GM18499 (cell line): ENCODE measurements at regions not wholly inside any gene's neighbourhood (a gene's known extent, or its start where the extent isn't known, plus 50 kb on each side); places are given as distances from the start of the nearest gene placed in this dataset.

Experiments used
- ATAC-seq: cut with Tn5 transposase; IDR thresholded peaks from one replicate; pipeline ENCODE4 v1.9.1; 2021; ENCODE audit warnings: moderate number of reproducible peaks; ENCODE audit not compliant: insufficient read depth, unreplicated experiment

DNA sequence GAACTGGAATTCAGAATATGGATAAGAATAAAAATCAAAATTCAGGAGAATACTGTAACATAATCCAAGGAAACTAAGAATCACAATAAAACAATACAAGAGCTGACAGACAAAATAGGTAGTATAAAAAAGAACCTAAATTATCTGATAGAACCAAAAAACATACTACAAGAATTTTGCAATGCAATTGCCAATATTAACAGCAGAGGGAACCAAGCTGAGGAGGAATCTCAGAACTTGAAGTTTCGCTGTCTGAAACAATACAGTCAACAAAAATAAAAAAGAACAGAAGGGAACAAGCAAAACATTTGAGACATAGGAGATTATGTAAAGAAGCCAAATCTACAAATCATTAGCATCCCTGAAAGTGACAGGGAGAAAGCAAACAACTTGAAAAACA, 84.1 kb upstream of the GALNT13 start:
- ATAC-seq, result no peak

DNA sequence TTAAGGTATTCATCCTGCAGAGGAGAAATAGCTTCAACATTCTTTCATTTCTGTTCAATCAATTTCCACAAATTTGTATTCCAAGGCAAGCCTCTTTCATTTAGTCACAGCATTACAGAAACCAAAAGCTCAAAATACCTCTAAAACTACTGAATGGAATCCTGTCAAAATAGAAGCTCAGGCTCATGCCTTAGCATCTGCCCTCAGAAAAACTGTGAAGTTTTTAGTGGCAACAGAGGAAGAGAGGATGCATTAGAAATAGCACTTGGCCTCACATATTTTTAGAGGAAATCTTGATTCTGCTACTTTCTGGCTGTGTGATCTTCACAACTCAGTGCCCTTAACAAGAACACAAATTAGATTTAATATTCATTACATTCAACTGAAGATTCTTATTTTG, 69.1 kb upstream of the GALNT13 start:
- ATAC-seq, result no peak

GRCh38 chr2:153808679-153809078, 63.0 kb upstream of the GALNT13 start:
- ATAC-seq, result no peak

DNA sequence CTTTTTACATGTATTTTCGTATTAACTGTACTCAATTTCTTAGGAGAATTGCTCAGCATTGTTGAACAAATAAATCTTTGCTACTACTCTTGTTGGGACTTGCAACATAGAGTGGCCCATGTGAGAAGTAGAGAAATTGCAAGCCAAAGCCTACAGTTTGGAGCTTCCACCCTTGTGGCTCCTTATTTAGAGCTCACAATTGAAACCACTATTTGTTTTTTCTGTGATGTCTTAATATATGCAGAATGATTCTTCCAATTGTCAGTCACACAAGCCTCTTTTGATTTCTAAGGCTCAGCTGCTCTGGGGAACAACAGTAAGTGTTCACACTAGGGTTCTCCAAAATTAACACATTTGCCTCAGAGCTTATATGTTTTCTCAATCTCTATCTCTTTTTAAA, 60.2 kb upstream of the GALNT13 start:
- ATAC-seq, result no peak

- ATAC-seq, result no peak
Measured at GRCh38 chr2:153812632-153813031, 59.1 kb upstream of the GALNT13 start.

GRCh38 chr2:153818242-153818641, 53.5 kb upstream of the GALNT13 start:
- ATAC-seq, result no peak

DNA sequence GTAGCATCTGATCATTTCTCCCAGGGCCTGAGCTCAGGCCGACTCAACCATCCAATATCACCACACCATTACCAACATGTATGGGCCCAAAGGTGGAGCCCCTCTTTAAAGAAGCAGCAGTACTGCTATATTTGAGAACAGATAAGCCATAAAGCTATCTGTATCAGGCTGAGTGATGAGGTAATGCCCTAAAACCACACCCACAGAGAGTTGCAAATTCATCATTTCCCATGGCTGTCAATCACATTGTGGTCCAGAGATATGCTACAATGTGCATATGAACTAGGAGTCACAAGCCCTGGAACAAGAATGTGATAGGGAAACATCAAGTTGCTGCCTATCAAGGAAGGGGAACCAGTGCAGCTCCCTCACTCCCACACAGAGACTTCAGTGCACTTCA, 52.6 kb upstream of the GALNT13 start:
- no peak for ATAC-seq

DNA sequence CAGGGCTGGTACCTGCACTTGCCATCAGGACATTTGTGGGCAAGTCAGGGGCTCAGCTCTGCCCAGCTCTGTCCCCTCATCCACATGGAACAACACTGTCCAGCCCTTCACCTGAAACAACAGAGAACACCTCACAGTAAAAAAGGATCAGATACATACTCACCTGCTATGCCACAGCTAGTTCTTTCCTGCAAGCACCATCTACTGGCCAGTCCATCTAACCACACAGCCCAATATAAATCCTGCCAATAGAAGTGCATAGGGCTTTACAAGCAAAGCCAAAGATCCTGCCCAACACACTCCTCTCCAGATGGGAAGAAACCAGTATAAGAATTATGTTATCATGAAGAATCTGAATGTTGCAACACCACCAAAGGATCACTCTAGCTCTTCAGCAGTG, 52.2 kb upstream of the GALNT13 start:
- no peak for ATAC-seq
